IMR-90 (cell line): ENCODE measurements at regions not wholly inside any gene's neighbourhood (a gene's known extent, or its start where the extent isn't known, plus 50 kb on each side); places are given as distances from the start of the nearest gene placed in this dataset.

Source experiments
- ATAC-seq: fragments of 200-7000 bp; cut with Tn5 transposase; 2 replicates; pipeline ENCODE4 v1.9.1; 2020; ENCODE audit warnings: low read depth, mild to moderate bottlenecking, moderate library complexity
- BruUV-seq: library from RNA; stranded (reverse); fragments of 400-500 nt; replicated peaks from 2 replicates; lab custom pipeline; 2021; lab: Mats Ljungman, UMichigan
- CTCF ChIA-PET: fragments of 300-600 bp; formaldehyde crosslinking; extraction: SDS; loops from one replicate; lab custom pipeline; 2021; ENCODE audit warnings: antibody characterized with exemption; lab: Yijun Ruan, JAX
- POLR2A ChIA-PET: fragments of 300-600 bp; sonication (Branson Sonifier 250); formaldehyde crosslinking; loops from one replicate; lab custom pipeline; 2022; ENCODE audit warnings: antibody characterized with exemption; ENCODE audit not compliant: unreplicated experiment; lab: Charles Lee
- DNase-seq: peaks from one replicate; pipeline ENCODE4 v3.0.0; 2013
- H2AFZ ChIP-seq: replicated peaks from 2 replicates; pipeline ENCODE3; 2013; ENCODE audit warnings: low read length, mild to moderate bottlenecking; ENCODE audit not compliant: poor library complexity
- H2AK5ac ChIP-seq: 2 replicates; pipeline ENCODE4 v1.6.1; 2013; ENCODE audit warnings: low read depth, low read length, inconsistent platforms
- H2AK9ac ChIP-seq: replicated peaks from 2 replicates; pipeline ENCODE3; 2013; ENCODE audit warnings: mild to moderate bottlenecking, low read depth, low read length, moderate library complexity; ENCODE audit not compliant: poor library complexity
- H2BK120ac ChIP-seq: 2 replicates; pipeline ENCODE4 v1.6.1; 2013; ENCODE audit warnings: low read depth, low read length, inconsistent platforms
- H2BK15ac ChIP-seq: 3 replicates; pipeline ENCODE4 v1.6.1; 2013; ENCODE audit warnings: low read depth, low read length, inconsistent platforms
- H2BK20ac ChIP-seq: 2 replicates; pipeline ENCODE4 v1.6.1; 2013; ENCODE audit warnings: low read depth, mild to moderate bottlenecking, inconsistent platforms, low read length, moderate library complexity
- H2BK5ac ChIP-seq: 2 replicates; pipeline ENCODE4 v1.6.1; 2013; ENCODE audit warnings: mild to moderate bottlenecking, low read depth, low read length, inconsistent platforms; ENCODE audit not compliant: poor library complexity, severe bottlenecking
- H3K14ac ChIP-seq: replicated peaks from 2 replicates; pipeline ENCODE4 v1.6.1; 2013; ENCODE audit warnings: low read depth, low read length, inconsistent platforms
- H3K18ac ChIP-seq: 2 replicates; pipeline ENCODE4 v1.6.1; 2013; ENCODE audit warnings: low read depth, low read length, control low read depth
- H3K23ac ChIP-seq: 2 replicates; pipeline ENCODE4 v1.6.1; 2013; ENCODE audit warnings: low read depth, low read length, inconsistent platforms
- H3K27ac ChIP-seq: 2 replicates; pipeline ENCODE4 v1.5.1; 2013; ENCODE audit warnings: mild to moderate bottlenecking, control low read depth, low read length; ENCODE audit not compliant: insufficient read depth
- H3K27me3 ChIP-seq: 2 replicates; pipeline ENCODE4 v1.6.1; 2013; ENCODE audit warnings: low read length; ENCODE audit not compliant: control insufficient read depth, insufficient read depth
- H3K36me3 ChIP-seq: 2 replicates; pipeline ENCODE4 v1.6.1; 2013; ENCODE audit warnings: low read length, mixed read lengths; ENCODE audit not compliant: control insufficient read depth, insufficient read depth
- H3K4ac ChIP-seq: 2 replicates; pipeline ENCODE4 v1.6.1; 2013; ENCODE audit warnings: low read depth, low read length, inconsistent platforms
- H3K4me1 ChIP-seq: 2 replicates; pipeline ENCODE4 v1.6.1; 2013; ENCODE audit warnings: low read length, mixed read lengths; ENCODE audit not compliant: control insufficient read depth, insufficient read depth
- H3K4me2 ChIP-seq: 2 replicates; pipeline ENCODE4 v1.6.1; 2013; ENCODE audit warnings: low read depth, mild to moderate bottlenecking, control low read depth, low read length, moderate library complexity
- H3K4me3 ChIP-seq: 2 replicates; pipeline ENCODE4 v1.5.1; 2013; ENCODE audit warnings: low read depth, mild to moderate bottlenecking, control low read depth, low read length, moderate library complexity; ENCODE audit not compliant: insufficient read depth
- H3K56ac ChIP-seq: 2 replicates; pipeline ENCODE4 v1.6.1; 2013; ENCODE audit warnings: low read length, inconsistent platforms; ENCODE audit not compliant: insufficient read depth; ENCODE audit errors: extremely low read depth
- H3K79me1 ChIP-seq, 2 experiments: 2 replicates each; pipeline ENCODE4 v1.6.1; 2013; ENCODE audit warnings: low read length in 2 of 2, inconsistent platforms in 1 of 2, low read depth in 1 of 2
- H3K9ac ChIP-seq: 2 replicates; pipeline ENCODE4 v1.6.1; 2013; ENCODE audit warnings: low read depth, low read length, control low read depth
- H3K9me1 ChIP-seq: 2 replicates; pipeline ENCODE4 v1.6.1; 2013; ENCODE audit warnings: low read length, inconsistent platforms; ENCODE audit not compliant: insufficient read depth
- H3K9me3 ChIP-seq: 2 replicates; pipeline ENCODE4 v1.6.1; 2013; ENCODE audit warnings: low read length; ENCODE audit not compliant: control insufficient read depth, insufficient read depth
- H4K20me1 ChIP-seq: 2 replicates; pipeline ENCODE4 v1.6.1; 2013; ENCODE audit warnings: low read length, inconsistent platforms; ENCODE audit not compliant: insufficient read depth
- H4K5ac ChIP-seq: 2 replicates; pipeline ENCODE4 v1.6.1; 2013; ENCODE audit warnings: mild to moderate bottlenecking, low read depth, low read length, control low read depth
- H4K8ac ChIP-seq, 2 experiments: 2 replicates each; pipeline ENCODE4 v1.6.1; 2013; ENCODE audit warnings: low read depth in 2 of 2, low read length in 2 of 2, control low read depth in 1 of 2, inconsistent platforms in 1 of 2
- H4K91ac ChIP-seq: 2 replicates; pipeline ENCODE4 v1.6.1; 2013; ENCODE audit warnings: low read depth, low read length, inconsistent platforms; ENCODE audit not compliant: insufficient read depth
- BHLHE40 ChIP-seq: fragments of 150-350 bp; IDR thresholded peaks from 2 replicates; pipeline ENCODE4 v1.6.1; 2016; ENCODE audit warnings: mild to moderate bottlenecking, low read depth, low read length
- CEBPB ChIP-seq: IDR thresholded peaks from 2 replicates; pipeline ENCODE4 v1.6.1; 2012; ENCODE audit warnings: low read depth, low read length, improper control_type of control experiment
- CHD1 ChIP-seq: IDR thresholded peaks from 2 replicates; pipeline ENCODE4 v1.6.1; 2012; ENCODE audit warnings: low read depth, low read length, improper control_type of control experiment
- CTCF ChIP-seq: conservative IDR thresholded peaks from 2 replicates; pipeline ENCODE4 v1.5.1; 2012; ENCODE audit warnings: mild to moderate bottlenecking, low read depth, low read length, improper control_type of control experiment
- ELK1 ChIP-seq: fragments of 150-350 bp; IDR thresholded peaks from 2 replicates; pipeline ENCODE4 v1.6.1; 2016; ENCODE audit warnings: low read depth, mild to moderate bottlenecking, low read length, moderate library complexity, borderline replicate concordance
- FOS ChIP-seq: fragments of 150-350 bp; IDR thresholded peaks from 2 replicates; pipeline ENCODE4 v1.6.1; 2016; ENCODE audit warnings: low read depth, low read length
- MAFK ChIP-seq: IDR thresholded peaks from 2 replicates; pipeline ENCODE4 v1.6.1; 2012; ENCODE audit warnings: low read depth, low read length, improper control_type of control experiment
- MAZ ChIP-seq: IDR thresholded peaks from 2 replicates; pipeline ENCODE4 v1.6.1; 2012; ENCODE audit warnings: low read depth, mild to moderate bottlenecking, low read length, improper control_type of control experiment, moderate library complexity, borderline replicate concordance
- MXI1 ChIP-seq: IDR thresholded peaks from 2 replicates; pipeline ENCODE4 v1.6.1; 2012; ENCODE audit warnings: low read depth, mild to moderate bottlenecking, low read length, moderate library complexity, borderline replicate concordance
- NFE2L2 ChIP-seq: fragments of 150-350 bp; IDR thresholded peaks from 2 replicates; pipeline ENCODE4 v1.6.1; 2016; ENCODE audit warnings: low read depth, mild to moderate bottlenecking, low read length
- POLR2A ChIP-seq: IDR thresholded peaks from 2 replicates; pipeline ENCODE4 v1.6.1; 2012; ENCODE audit warnings: mild to moderate bottlenecking, low read depth, low read length
- RAD21 ChIP-seq: IDR thresholded peaks from 2 replicates; pipeline ENCODE4 v1.6.1; 2012; ENCODE audit warnings: low read length, improper control_type of control experiment
- RCOR1 ChIP-seq: IDR thresholded peaks from 2 replicates; pipeline ENCODE4 v1.6.1; 2012; ENCODE audit warnings: mild to moderate bottlenecking, low read length, improper control_type of control experiment; ENCODE audit not compliant: insufficient replicate concordance
- RFX5 ChIP-seq: IDR thresholded peaks from 2 replicates; pipeline ENCODE4 v1.8.0; 2012; ENCODE audit warnings: low read depth, mild to moderate bottlenecking, low read length, moderate library complexity
- SMC3 ChIP-seq: fragments of 150-350 bp; IDR thresholded peaks from 2 replicates; pipeline ENCODE4 v1.6.1; 2016; ENCODE audit warnings: low read depth, mild to moderate bottlenecking, antibody characterized with exemption, low read length, moderate library complexity
- USF2 ChIP-seq: fragments of 150-350 bp; IDR thresholded peaks from 2 replicates; pipeline ENCODE4 v1.6.1; 2017; ENCODE audit warnings: mild to moderate bottlenecking, antibody characterized with exemption, low read length, low read depth
- WGBS, 2 experiments: methylation state at CpG; one replicate each; pipeline versions ENCODE4 v1.1.5 to v1.1.7; 2013; ENCODE audit warnings: missing lambda C conversion rate in 2 of 2; ENCODE audit not compliant: insufficient read length in 1 of 2; ENCODE audit errors: extremely low coverage in 2 of 2; 5-methylcytosine and 5-hydroxymethylcytosine counted together
- dilution Hi-C: fragments of 300-500 bp; cut with HindIII; formaldehyde crosslinking; loops from one replicate; pipeline ENCODE4 v1.14.3; 2018; ENCODE audit warnings: low sequenced_read_pairs; ENCODE audit not compliant: unreplicated experiment
- in situ Hi-C: fragments of 300-500 bp; cut with MboI; formaldehyde crosslinking; loops from 3 replicates; pipeline ENCODE4 v1.14.3; 2019; ENCODE audit warnings: low sequenced_read_pairs, inconsistent platforms, mixed read lengths
- intact Hi-C: fragments of 100-400 bp; cut with micrococcal nuclease; formaldehyde crosslinking; loops from 2 replicates; pipeline ENCODE4 v1.10.0; 2022

- no peak overlapping the region for H3K14ac ChIP-seq
- H3K27ac ChIP-seq: no peak overlapping the region
- H4K91ac ChIP-seq: no peak overlapping the region
- no peak overlapping the region for H3K23ac ChIP-seq
- H3K27me3 ChIP-seq: peaks cover 3% of the 10 kb centered on the region; the same call in 1 of the 2 replicates
- H3K56ac ChIP-seq: no peak overlapping the region
- ChIA-PET POLR2A (no interaction called here), CTCF (no interaction called here)
- no peaks in the 10 kb centered on the region for H4K20me1 ChIP-seq
- TF ChIP-seq SMC3 (no peak), RAD21 (no peak), BHLHE40 (no peak), POLR2A (no peak), MAZ (no peak), RCOR1 (no peak), USF2 (no peak), ELK1 (no peak), CHD1 (no peak), MXI1 (no peak), NFE2L2 (no peak), CTCF (no peak), RFX5 (no peak), FOS (no peak), MAFK (no peak), CEBPB (no peak)
- H2AK5ac ChIP-seq: no peak overlapping the region
- H3K9me3 ChIP-seq: no peaks in the 10 kb centered on the region
- no peak overlapping the region for H2AFZ ChIP-seq
- no peaks in the 10 kb centered on the region for H3K36me3 ChIP-seq
- no peak overlapping the region for H2BK20ac ChIP-seq
- H2BK120ac ChIP-seq: no peak overlapping the region
- no peak overlapping the region for H3K4me3 ChIP-seq
- no peaks in the 10 kb centered on the region for H3K79me1 ChIP-seq
- no peak overlapping the region for H2AK9ac ChIP-seq
- H3K18ac ChIP-seq: no peak overlapping the region
- H3K9me1 ChIP-seq: no peaks in the 10 kb centered on the region
- no peak overlapping the region for H3K4me2 ChIP-seq
- intact Hi-C loops: no loop called here
- BruUV-seq: no TSS peak
- H4K8ac ChIP-seq: no peak overlapping the region
- H3K4ac ChIP-seq: no peak overlapping the region
- no peaks in the 10 kb centered on the region for H3K4me1 ChIP-seq
- H3K9ac ChIP-seq: no peak overlapping the region
- WGBS, 2 experiments: 58% methylated on average over 2 of the region's 8 CpGs; no CpG with 5 or more reads in 1 of the 2 experiments
- H2BK15ac ChIP-seq: no peak overlapping the region
- H4K5ac ChIP-seq: no peak overlapping the region
- H2BK5ac ChIP-seq: no peak overlapping the region
- ATAC-seq (no peak), DNase-seq (no peak)
- in situ Hi-C loops: no loop called here
- dilution Hi-C loops: no loop called here
Observed at GRCh38 chr21:31536138-31536537, 123.4 kb upstream of the SOD1 start.
